A172 (cell line): ENCODE measurements at regions not wholly inside any gene's neighbourhood (a gene's known extent, or its start where the extent isn't known, plus 50 kb on each side); places are given as distances from the start of the nearest gene placed in this dataset.

Experiments used
- DNase-seq: peaks from one replicate; pipeline ENCODE4 v3.0.0-alpha.2; 2015; ENCODE audit warnings: low spot score

- no peak for DNase-seq
Observed at GRCh38 chr5:53330491-53330890, 149.9 kb upstream of the FST start.

GRCh38 chr5:53331463-53331862, 149.0 kb upstream of the FST start:
- DNase-seq = peak; percentile 76

- peak; percentile 48 for DNase-seq
Observed at GRCh38 chr5:53333160-53333559, 147.3 kb upstream of the FST start.

- peak; percentile 63 for DNase-seq
Observed at GRCh38 chr5:53334431-53334941, 145.9 kb upstream of the FST start.

- no peak for DNase-seq
Observed at GRCh38 chr5:53335115-53335514, 145.3 kb upstream of the FST start.

GRCh38 chr5:53337827-53338226, 142.6 kb upstream of the FST start:
- no peak for DNase-seq

GRCh38 chr5:53338971-53339370, 141.5 kb upstream of the FST start:
- DNase-seq = no peak

GRCh38 chr5:53339962-53340540, 140.4 kb upstream of the FST start:
- no peak for DNase-seq

- DNase-seq = no peak
Observed at GRCh38 chr5:53340956-53341750, 139.3 kb upstream of the FST start.

- no peak for DNase-seq
Observed at GRCh38 chr5:53342236-53342635, 138.2 kb upstream of the FST start.

GRCh38 chr5:53343187-53343586, 137.2 kb upstream of the FST start:
- DNase-seq = peak; percentile 98

GRCh38 chr5:53350368-53350767, 130.1 kb upstream of the FST start:
- no peak for DNase-seq

- DNase-seq = no peak
Observed at GRCh38 chr5:53350991-53351770, 129.2 kb upstream of the FST start.

- DNase-seq = no peak
Observed at GRCh38 chr5:53355316-53355715, 125.1 kb upstream of the FST start.

GRCh38 chr5:53355931-53356330, 124.5 kb upstream of the FST start:
- DNase-seq = no peak

GRCh38 chr5:53357439-53357838, 123.0 kb upstream of the FST start:
- no peak for DNase-seq

- DNase-seq = no peak
Observed at GRCh38 chr5:53358794-53359193, 121.6 kb upstream of the FST start.

- DNase-seq = peak; percentile 48
Observed at GRCh38 chr5:53359916-53360517, 120.4 kb upstream of the FST start.

- peak; percentile 90 for DNase-seq
Observed at GRCh38 chr5:53360811-53361210, 119.6 kb upstream of the FST start.

GRCh38 chr5:53361708-53362107, 118.7 kb upstream of the FST start:
- DNase-seq = no peak

GRCh38 chr5:53362521-53362941, 117.9 kb upstream of the FST start:
- peak; percentile 98 for DNase-seq

- peak; percentile 26 for DNase-seq
Observed at GRCh38 chr5:53364061-53364460, 116.4 kb upstream of the FST start.
